ENCODE measurements at regions not wholly inside any gene's neighbourhood (a gene's known extent, or its start where the extent isn't known, plus 50 kb on each side); places are given as distances from the start of the nearest gene placed in this dataset.

- DNase-seq (ENCODE audit: low read depth in 2 of 2), result no peak
Measured at GRCh38 chr3:153313302-153313965, 151.4 kb downstream of the RAP2B start.

GRCh38 chr3:153314038-153314437 is 152.0 kb downstream of the RAP2B start:
- no peak for DNase-seq (ENCODE audit: low read depth in 2 of 2)

- no peak for DNase-seq (ENCODE audit: low read depth in 2 of 2)
Measured at GRCh38 chr3:153315781-153316180, 153.8 kb downstream of the RAP2B start.

- no peak for DNase-seq (ENCODE audit: low read depth in 2 of 2)
Measured at GRCh38 chr3:153319705-153320554, 157.9 kb downstream of the RAP2B start.

GRCh38 chr3:153320585-153321128 is 158.6 kb downstream of the RAP2B start:
- DNase-seq (ENCODE audit: low read depth in 2 of 2), result no peak

- no peak for DNase-seq (ENCODE audit: low read depth in 2 of 2)
Measured at GRCh38 chr3:153328690-153329089, 166.7 kb downstream of the RAP2B start.

GRCh38 chr3:153330901-153331300 is 168.9 kb downstream of the RAP2B start:
- no peak for DNase-seq (ENCODE audit: low read depth in 2 of 2)

- DNase-seq (ENCODE audit: low read depth in 2 of 2), result no peak
Measured at GRCh38 chr3:153331676-153332075, 169.7 kb downstream of the RAP2B start.

- DNase-seq (ENCODE audit: low read depth in 2 of 2), result no peak
Measured at GRCh38 chr3:153334558-153334957, 172.5 kb downstream of the RAP2B start.

- DNase-seq (ENCODE audit: low read depth in 2 of 2), result no peak
Measured at GRCh38 chr3:153337369-153337768, 175.3 kb downstream of the RAP2B start.

GRCh38 chr3:153338487-153338886 is 176.5 kb downstream of the RAP2B start:
- DNase-seq (ENCODE audit: low read depth in 2 of 2), result no peak

- DNase-seq (ENCODE audit: low read depth in 2 of 2), result no peak
Measured at GRCh38 chr3:153339065-153339464, 177.0 kb downstream of the RAP2B start.

- no peak for DNase-seq (ENCODE audit: low read depth in 2 of 2)
Measured at GRCh38 chr3:153343988-153344782, 182.2 kb downstream of the RAP2B start.

- DNase-seq (ENCODE audit: low read depth in 2 of 2), result no peak
Measured at GRCh38 chr3:153348457-153349107, 186.6 kb downstream of the RAP2B start.

GRCh38 chr3:153349108-153349499 is 187.1 kb downstream of the RAP2B start:
- no peak for DNase-seq (ENCODE audit: low read depth in 2 of 2)

GRCh38 chr3:153350420-153350819 is 188.4 kb downstream of the RAP2B start:
- no peak for DNase-seq (ENCODE audit: low read depth in 2 of 2)

GRCh38 chr3:153354641-153355040 is 192.6 kb downstream of the RAP2B start:
- no peak for DNase-seq (ENCODE audit: low read depth in 2 of 2)

- no peak for DNase-seq (ENCODE audit: low read depth in 2 of 2)
Measured at GRCh38 chr3:153355559-153355958, 193.5 kb downstream of the RAP2B start.

- no peak for DNase-seq (ENCODE audit: low read depth in 2 of 2)
Measured at GRCh38 chr3:153356908-153357307, 194.9 kb downstream of the RAP2B start.

- DNase-seq (ENCODE audit: low read depth in 2 of 2), result no peak
Measured at GRCh38 chr3:153357436-153357835, 195.4 kb downstream of the RAP2B start.

- no peak for DNase-seq (ENCODE audit: low read depth in 2 of 2)
Measured at GRCh38 chr3:153369561-153370374, 207.7 kb downstream of the RAP2B start.

Measured in activated CD8-positive, alpha-beta memory T cell treated with anti-CD3 and anti-CD28 coated beads for 4 hours (primary cell).